ENCODE measurements at regions not wholly inside any gene's neighbourhood (a gene's known extent, or its start where the extent isn't known, plus 50 kb on each side); places are given as distances from the start of the nearest gene placed in this dataset.

DNA sequence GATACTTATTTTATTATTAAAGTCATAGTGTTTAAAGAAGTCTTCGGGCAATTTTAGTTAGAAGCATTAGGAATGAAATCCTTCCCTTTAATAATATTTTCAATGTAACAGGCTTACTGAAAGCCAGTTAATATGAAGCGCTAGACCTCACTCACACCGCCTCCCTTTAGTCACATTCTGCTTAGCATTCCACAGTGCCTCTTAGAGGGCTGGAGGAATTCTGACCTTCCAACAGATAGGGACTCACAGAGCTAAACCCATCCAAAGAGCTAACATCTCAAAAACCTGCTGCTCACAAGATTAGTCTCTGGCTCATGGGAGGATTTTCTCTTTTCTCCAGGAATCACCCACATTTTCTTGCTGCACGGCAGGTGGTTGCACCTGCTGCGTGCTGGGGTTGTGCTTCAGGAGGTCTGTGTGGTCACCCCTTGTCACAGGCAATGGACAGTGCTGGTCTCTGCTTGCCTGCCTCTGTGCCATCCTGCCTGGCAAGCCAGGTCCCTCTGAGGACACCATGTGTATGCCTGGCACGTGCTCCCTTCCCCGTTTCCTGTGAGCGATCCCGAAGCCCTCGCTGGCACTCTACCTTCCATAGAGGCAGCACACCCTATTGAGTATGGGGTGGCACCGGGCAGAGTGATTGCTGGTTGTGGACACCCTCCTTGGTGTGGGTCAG, 91.8 kb downstream of the KLF6 start:
- Histone ChIP-seq H3K36me3 (ENCODE audit: insufficient read depth, low read length) (no peaks in the 10 kb centered on the region), H3K4me3 (ENCODE audit: low read depth, low read length, poor library complexity, severe bottlenecking) (no peak overlapping the region), H3K79me2 (ENCODE audit: insufficient read depth, low read length) (no peaks in the 10 kb centered on the region), H3K27ac (ENCODE audit: low read depth, low read length, poor library complexity, severe bottlenecking) (no peak overlapping the region), H3K9me2 (ENCODE audit: low read depth, low read length) (no peaks in the 10 kb centered on the region), H3K4me1 (ENCODE audit: insufficient read depth, low read length, severe bottlenecking) (no peaks in the 10 kb centered on the region), H2AFZ (ENCODE audit: low read length) (no peak overlapping the region), H3K27me3 (ENCODE audit: insufficient read depth, low read length) (no peaks in the 10 kb centered on the region), H3K9me3 (ENCODE audit: low read length) (no peaks in the 10 kb centered on the region), H3K4me2 (ENCODE audit: low read length) (no peak overlapping the region), H4K20me1 (ENCODE audit: insufficient read depth, low read length) (no peaks in the 10 kb centered on the region), H3K9ac (ENCODE audit: low read length) (no peak overlapping the region), H3F3A (ENCODE audit: insufficient read depth, low read length) (no peaks in the 10 kb centered on the region)
- no peak for TF ChIP-seq EZH2 (IDR thresholded peaks at IDR 0.05; ENCODE audit: borderline replicate concordance, low read length)
- TF ChIP-seq, protein P1, sequence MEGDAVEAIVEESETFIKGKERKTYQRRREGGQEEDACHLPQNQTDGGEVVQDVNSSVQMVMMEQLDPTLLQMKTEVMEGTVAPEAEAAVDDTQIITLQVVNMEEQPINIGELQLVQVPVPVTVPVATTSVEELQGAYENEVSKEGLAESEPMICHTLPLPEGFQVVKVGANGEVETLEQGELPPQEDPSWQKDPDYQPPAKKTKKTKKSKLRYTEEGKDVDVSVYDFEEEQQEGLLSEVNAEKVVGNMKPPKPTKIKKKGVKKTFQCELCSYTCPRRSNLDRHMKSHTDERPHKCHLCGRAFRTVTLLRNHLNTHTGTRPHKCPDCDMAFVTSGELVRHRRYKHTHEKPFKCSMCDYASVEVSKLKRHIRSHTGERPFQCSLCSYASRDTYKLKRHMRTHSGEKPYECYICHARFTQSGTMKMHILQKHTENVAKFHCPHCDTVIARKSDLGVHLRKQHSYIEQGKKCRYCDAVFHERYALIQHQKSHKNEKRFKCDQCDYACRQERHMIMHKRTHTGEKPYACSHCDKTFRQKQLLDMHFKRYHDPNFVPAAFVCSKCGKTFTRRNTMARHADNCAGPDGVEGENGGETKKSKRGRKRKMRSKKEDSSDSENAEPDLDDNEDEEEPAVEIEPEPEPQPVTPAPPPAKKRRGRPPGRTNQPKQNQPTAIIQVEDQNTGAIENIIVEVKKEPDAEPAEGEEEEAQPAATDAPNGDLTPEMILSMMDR (IDR thresholded peaks at IDR 0.05; ENCODE audit: low read length) = no peak

DNA sequence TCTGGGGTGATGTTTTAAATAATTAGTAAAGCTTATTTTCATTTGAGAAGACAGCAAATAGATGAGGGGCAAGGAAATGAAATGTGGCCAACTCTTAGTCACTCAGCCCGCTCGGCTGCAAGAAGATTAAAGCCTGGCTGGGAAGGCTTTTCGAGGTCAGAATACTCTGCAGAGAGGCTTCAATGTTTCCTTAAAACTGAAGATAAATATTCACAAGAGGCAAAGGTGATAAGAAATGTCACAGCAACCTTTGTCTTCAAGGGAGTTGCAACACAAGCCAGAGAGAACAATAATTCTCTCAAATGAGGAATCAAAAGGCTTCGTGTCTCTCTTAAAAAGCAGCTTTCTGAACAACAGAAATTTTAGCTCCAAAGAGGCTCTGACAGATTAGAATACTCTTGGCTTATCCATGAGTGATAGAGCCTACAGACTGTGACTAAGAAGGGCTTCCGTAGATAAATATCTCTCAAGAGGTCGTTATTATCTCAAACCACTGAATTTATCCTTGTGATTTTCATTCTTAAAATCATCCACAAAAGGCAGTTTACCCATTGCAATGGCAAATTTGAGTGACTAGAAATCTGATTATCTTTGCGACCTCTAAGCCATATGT, 92.5 kb downstream of the KLF6 start:
- H4K20me1 ChIP-seq (ENCODE audit: insufficient read depth, low read length) = no peaks in the 10 kb centered on the region
- H3K27ac ChIP-seq (ENCODE audit: low read depth, low read length, poor library complexity, severe bottlenecking) = no peak overlapping the region
- H3F3A ChIP-seq (ENCODE audit: insufficient read depth, low read length) = no peaks in the 10 kb centered on the region
- H3K4me1 ChIP-seq (ENCODE audit: insufficient read depth, low read length, severe bottlenecking) = no peaks in the 10 kb centered on the region
- H3K4me2 ChIP-seq (ENCODE audit: low read length) = no peak overlapping the region
- no peak overlapping the region for H3K9ac ChIP-seq (ENCODE audit: low read length)
- no peaks in the 10 kb centered on the region for H3K36me3 ChIP-seq (ENCODE audit: insufficient read depth, low read length)
- no peaks in the 10 kb centered on the region for H3K9me3 ChIP-seq (ENCODE audit: low read length)
- H3K27me3 ChIP-seq (ENCODE audit: insufficient read depth, low read length) = no peaks in the 10 kb centered on the region
- TF ChIP-seq, protein P1 (IDR thresholded peaks at IDR 0.05; ENCODE audit: low read length) = no peak
- TF ChIP-seq EZH2 (IDR thresholded peaks at IDR 0.05; ENCODE audit: borderline replicate concordance, low read length) = no peak
- no peak overlapping the region for H3K4me3 ChIP-seq (ENCODE audit: low read depth, low read length, poor library complexity, severe bottlenecking)
- no peaks in the 10 kb centered on the region for H3K9me2 ChIP-seq (ENCODE audit: low read depth, low read length)
- no peaks in the 10 kb centered on the region for H3K79me2 ChIP-seq (ENCODE audit: insufficient read depth, low read length)
- H2AFZ ChIP-seq (ENCODE audit: low read length) = no peak overlapping the region

DNA sequence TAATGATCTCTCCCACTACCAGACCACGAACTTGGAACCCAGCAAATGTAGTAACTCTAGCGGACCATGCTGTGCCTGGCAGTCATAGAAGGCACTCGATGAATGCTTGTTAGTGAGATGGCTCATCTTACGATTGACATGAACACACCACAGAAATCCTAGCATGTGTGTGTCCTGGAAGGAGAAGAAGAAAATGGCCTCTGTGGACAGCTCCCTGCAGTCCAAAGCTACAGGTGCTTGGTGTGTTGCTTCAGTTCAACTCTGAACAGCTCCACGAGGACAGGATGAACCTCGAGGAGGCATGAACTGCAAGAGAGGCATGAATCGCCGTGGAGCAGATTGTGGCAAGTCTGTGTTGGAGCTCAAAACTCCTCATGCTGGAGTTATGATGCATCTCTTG, 93.5 kb downstream of the KLF6 start:
- Histone ChIP-seq H3K9me2 (ENCODE audit: low read depth, low read length) (no peaks in the 10 kb centered on the region), H2AFZ (ENCODE audit: low read length) (no peak overlapping the region), H3K27ac (ENCODE audit: low read depth, low read length, poor library complexity, severe bottlenecking) (no peak overlapping the region), H4K20me1 (ENCODE audit: insufficient read depth, low read length) (no peaks in the 10 kb centered on the region), H3K27me3 (ENCODE audit: insufficient read depth, low read length) (no peaks in the 10 kb centered on the region), H3K4me1 (ENCODE audit: insufficient read depth, low read length, severe bottlenecking) (no peaks in the 10 kb centered on the region), H3K36me3 (ENCODE audit: insufficient read depth, low read length) (no peaks in the 10 kb centered on the region), H3F3A (ENCODE audit: insufficient read depth, low read length) (no peaks in the 10 kb centered on the region), H3K9me3 (ENCODE audit: low read length) (no peaks in the 10 kb centered on the region), H3K4me3 (ENCODE audit: low read depth, low read length, poor library complexity, severe bottlenecking) (no peak overlapping the region), H3K79me2 (ENCODE audit: insufficient read depth, low read length) (no peaks in the 10 kb centered on the region), H3K4me2 (ENCODE audit: low read length) (no peak overlapping the region), H3K9ac (ENCODE audit: low read length) (no peak overlapping the region)
- TF ChIP-seq, protein P1 (IDR thresholded peaks at IDR 0.05; ENCODE audit: low read length) = no peak
- no peak for TF ChIP-seq EZH2 (IDR thresholded peaks at IDR 0.05; ENCODE audit: borderline replicate concordance, low read length)
